MM.1S (cell line): ENCODE measurements at regions not wholly inside any gene's neighbourhood (a gene's known extent, or its start where the extent isn't known, plus 50 kb on each side); places are given as distances from the start of the nearest gene placed in this dataset.

ENCODE experiments used
- DNase-seq: peaks from one replicate; pipeline ENCODE4 v3.0.0-alpha.2; 2015
- H2AFZ ChIP-seq: fragments of 300-600 bp; sonication (generic); 2 replicates; pipeline ENCODE4 v1.6.0; 2016; ENCODE audit warnings: antibody characterized with exemption, low read length
- H3F3A ChIP-seq: fragments of 300-600 bp; sonication (generic); 2 replicates; pipeline ENCODE4 v1.6.1; 2016; ENCODE audit warnings: mild to moderate bottlenecking, antibody characterized with exemption, low read length, moderate library complexity, mixed read lengths; ENCODE audit not compliant: insufficient read depth
- H3K27ac ChIP-seq: fragments of 300-600 bp; sonication (generic); 2 replicates; pipeline ENCODE4 v1.5.1; 2016; ENCODE audit warnings: mild to moderate bottlenecking, low read length
- H3K27me3 ChIP-seq: fragments of 300-600 bp; sonication (generic); replicated peaks from 2 replicates; pipeline ENCODE4 v1.6.0; 2016; ENCODE audit warnings: low read length; ENCODE audit not compliant: insufficient read depth
- H3K36me3 ChIP-seq: fragments of 300-600 bp; sonication (generic); replicated peaks from 2 replicates; pipeline ENCODE4 v1.6.1; 2016; ENCODE audit warnings: mild to moderate bottlenecking, low read length, mixed read lengths; ENCODE audit not compliant: insufficient read depth
- H3K4me1 ChIP-seq: fragments of 300-600 bp; sonication (generic); 2 replicates; pipeline ENCODE4 v1.6.1; 2016; ENCODE audit warnings: low read length, mixed read lengths
- H3K4me2 ChIP-seq: fragments of 300-600 bp; sonication (generic); 2 replicates; pipeline ENCODE4 v1.6.0; 2016; ENCODE audit warnings: low read depth, low read length
- H3K4me3 ChIP-seq: fragments of 300-600 bp; sonication (generic); 2 replicates; pipeline ENCODE4 v1.5.1; 2016; ENCODE audit warnings: low read length, mixed read lengths
- H3K79me2 ChIP-seq: fragments of 300-600 bp; sonication (generic); 2 replicates; pipeline ENCODE4 v1.6.1; 2016; ENCODE audit warnings: mixed run types, low read length, mixed read lengths
- H3K9ac ChIP-seq: fragments of 300-600 bp; sonication (generic); 2 replicates; pipeline ENCODE4 v1.6.1; 2016; ENCODE audit warnings: low read length, mixed read lengths
- H3K9me2 ChIP-seq: fragments of 300-600 bp; sonication (generic); replicated peaks from 2 replicates; pipeline ENCODE4 v1.6.1; 2016; ENCODE audit warnings: mild to moderate bottlenecking, low read length, mixed read lengths; ENCODE audit not compliant: insufficient read depth
- H3K9me3 ChIP-seq: fragments of 300-600 bp; sonication (generic); replicated peaks from 2 replicates; pipeline ENCODE4 v1.6.1; 2016; ENCODE audit warnings: mild to moderate bottlenecking, low read length, mixed read lengths; ENCODE audit not compliant: insufficient read depth
- H4K20me1 ChIP-seq: fragments of 300-600 bp; sonication (generic); 2 replicates; pipeline ENCODE4 v1.6.1; 2016; ENCODE audit warnings: mild to moderate bottlenecking, low read length, moderate library complexity, mixed read lengths; ENCODE audit not compliant: insufficient read depth
- EZH2 ChIP-seq: fragments of 300-600 bp; sonication (generic); optimal IDR thresholded peaks from 2 replicates; pipeline ENCODE3; 2017; ENCODE audit warnings: low read depth, mild to moderate bottlenecking, antibody characterized with exemption, low read length, mixed read lengths
- EZH2phosphoT487 ChIP-seq: fragments of 300-600 bp; sonication (generic); IDR thresholded peaks from 2 replicates; pipeline ENCODE4 v1.6.1; 2018; ENCODE audit warnings: antibody characterized with exemption, low read length
- TF ChIP-seq, protein P1 (sequence below): fragments of 300-600 bp; sonication (generic); IDR thresholded peaks from 2 replicates; pipeline ENCODE4 v1.5.1; 2016; ENCODE audit warnings: antibody characterized with exemption, low read length, mixed read lengths

DNA sequence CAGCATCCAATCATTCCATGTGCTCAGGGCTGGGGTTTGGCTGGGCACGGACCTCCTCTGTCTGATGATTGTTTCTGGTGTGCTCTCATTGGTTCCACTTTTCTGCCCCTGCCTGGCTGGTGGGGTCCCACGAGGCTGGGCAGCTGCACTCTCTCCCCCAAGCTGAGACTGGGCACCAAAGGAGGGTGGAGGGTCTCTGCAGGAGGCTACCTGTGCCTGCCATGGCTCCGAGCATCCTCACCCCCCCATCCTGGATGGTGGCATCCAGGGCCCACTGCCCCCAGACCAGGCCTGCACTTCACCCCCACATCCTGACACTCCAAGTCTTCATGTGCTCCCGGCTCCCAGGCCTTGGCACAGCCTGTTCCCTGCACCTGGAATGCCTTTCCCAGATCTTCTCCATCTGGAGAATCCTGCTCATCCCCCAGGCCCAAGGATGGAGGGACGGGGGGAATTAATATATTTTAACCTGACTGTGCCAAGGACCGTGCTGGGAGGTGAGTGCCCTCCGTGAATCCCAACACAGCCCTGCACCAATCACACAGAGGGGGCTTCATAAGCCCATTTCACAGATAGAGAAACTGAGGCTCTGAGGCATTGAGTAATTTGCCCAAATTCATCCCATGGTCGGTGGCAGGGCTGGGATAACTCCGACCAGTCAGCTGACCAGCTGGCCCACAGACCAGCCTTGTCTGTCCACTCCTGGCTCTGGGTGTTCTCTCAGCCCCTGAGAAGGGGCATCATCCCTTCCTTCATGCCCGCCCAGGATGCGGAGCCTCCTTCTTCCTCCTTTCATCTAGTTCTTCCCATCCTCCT lies 403.4 kb downstream of the MATN1 start:
- Histone ChIP-seq H3K4me1 (no peaks in the 10 kb centered on the region), H3K4me2 (no peak overlapping the region), H4K20me1 (no peaks in the 10 kb centered on the region)

DNA sequence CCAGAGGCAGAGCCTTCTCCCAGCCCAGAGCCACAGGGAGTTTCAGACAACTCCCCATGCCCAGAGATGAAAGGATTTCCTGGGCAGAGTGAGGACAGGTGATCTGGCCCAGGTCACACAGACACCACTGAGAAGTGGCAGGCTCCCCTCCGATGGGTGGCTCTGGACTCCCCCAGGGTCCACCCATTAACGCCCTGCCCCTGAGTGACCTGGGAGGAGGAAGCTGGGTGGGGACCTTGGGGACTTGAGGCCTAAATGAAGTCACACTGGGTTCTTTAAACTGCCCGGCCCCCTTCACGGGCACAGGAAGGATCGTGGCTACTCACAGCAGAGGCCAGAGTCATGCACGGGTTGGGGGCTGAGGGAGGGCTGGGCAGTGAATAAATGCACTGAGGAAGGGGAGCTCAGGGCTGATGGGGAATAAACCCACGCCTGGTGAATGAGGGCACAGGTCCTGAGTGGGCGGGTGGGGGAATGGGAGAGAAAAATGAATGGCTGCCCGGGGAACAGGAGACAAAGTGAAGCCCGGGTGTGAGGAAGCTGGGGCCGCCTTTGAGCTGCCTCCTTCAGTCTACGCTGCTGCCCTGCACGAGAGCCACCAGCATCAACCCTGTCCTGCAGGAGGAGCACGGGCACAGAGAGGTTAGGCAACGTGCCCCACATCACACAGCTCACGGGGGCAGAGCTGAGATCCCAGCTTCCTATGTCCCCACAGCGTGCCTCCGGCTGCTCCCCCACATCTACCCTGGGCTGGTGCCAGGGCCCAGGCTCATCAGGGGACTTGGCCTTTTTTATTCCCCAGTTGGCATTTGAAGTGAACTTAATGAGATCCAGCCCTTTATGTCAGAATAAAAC lies 404.3 kb downstream of the MATN1 start:
- Histone ChIP-seq H3K4me2 (no peak overlapping the region), H4K20me1 (no peaks in the 10 kb centered on the region), H3K9me2 (no peaks in the 10 kb centered on the region), H3K4me3 (no peak overlapping the region), H2AFZ (no peak overlapping the region), H3K79me2 (no peaks in the 10 kb centered on the region), H3F3A (no peaks in the 10 kb centered on the region), H3K36me3 (no peaks in the 10 kb centered on the region), H3K9ac (no peak overlapping the region), H3K9me3 (no peaks in the 10 kb centered on the region), H3K27ac (no peak overlapping the region), H3K27me3 (peaks cover 96% of the 10 kb centered on the region), H3K4me1 (no peaks in the 10 kb centered on the region)
- TF ChIP-seq, protein P1, sequence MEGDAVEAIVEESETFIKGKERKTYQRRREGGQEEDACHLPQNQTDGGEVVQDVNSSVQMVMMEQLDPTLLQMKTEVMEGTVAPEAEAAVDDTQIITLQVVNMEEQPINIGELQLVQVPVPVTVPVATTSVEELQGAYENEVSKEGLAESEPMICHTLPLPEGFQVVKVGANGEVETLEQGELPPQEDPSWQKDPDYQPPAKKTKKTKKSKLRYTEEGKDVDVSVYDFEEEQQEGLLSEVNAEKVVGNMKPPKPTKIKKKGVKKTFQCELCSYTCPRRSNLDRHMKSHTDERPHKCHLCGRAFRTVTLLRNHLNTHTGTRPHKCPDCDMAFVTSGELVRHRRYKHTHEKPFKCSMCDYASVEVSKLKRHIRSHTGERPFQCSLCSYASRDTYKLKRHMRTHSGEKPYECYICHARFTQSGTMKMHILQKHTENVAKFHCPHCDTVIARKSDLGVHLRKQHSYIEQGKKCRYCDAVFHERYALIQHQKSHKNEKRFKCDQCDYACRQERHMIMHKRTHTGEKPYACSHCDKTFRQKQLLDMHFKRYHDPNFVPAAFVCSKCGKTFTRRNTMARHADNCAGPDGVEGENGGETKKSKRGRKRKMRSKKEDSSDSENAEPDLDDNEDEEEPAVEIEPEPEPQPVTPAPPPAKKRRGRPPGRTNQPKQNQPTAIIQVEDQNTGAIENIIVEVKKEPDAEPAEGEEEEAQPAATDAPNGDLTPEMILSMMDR = no peak
- TF ChIP-seq EZH2phosphoT487 (no peak), EZH2 (no peak)
- no peak for DNase-seq

More for the DNA sequence above, 403.4 kb downstream of the MATN1 start:
- no peak overlapping the region for H3K4me3 ChIP-seq
- H3K9me2 ChIP-seq = no peaks in the 10 kb centered on the region
- H3K27ac ChIP-seq = no peak overlapping the region
- H3K36me3 ChIP-seq = no peaks in the 10 kb centered on the region
- H3F3A ChIP-seq = no peaks in the 10 kb centered on the region
- no peaks in the 10 kb centered on the region for H3K9me3 ChIP-seq
- no peak overlapping the region for H2AFZ ChIP-seq
- H3K9ac ChIP-seq = no peak overlapping the region
- no peaks in the 10 kb centered on the region for H3K79me2 ChIP-seq
- peaks cover 95% of the 10 kb centered on the region for H3K27me3 ChIP-seq
- no peak for DNase-seq
- TF ChIP-seq EZH2phosphoT487 (no peak), EZH2 (no peak)
- TF ChIP-seq, protein P1 = no peak

DNA sequence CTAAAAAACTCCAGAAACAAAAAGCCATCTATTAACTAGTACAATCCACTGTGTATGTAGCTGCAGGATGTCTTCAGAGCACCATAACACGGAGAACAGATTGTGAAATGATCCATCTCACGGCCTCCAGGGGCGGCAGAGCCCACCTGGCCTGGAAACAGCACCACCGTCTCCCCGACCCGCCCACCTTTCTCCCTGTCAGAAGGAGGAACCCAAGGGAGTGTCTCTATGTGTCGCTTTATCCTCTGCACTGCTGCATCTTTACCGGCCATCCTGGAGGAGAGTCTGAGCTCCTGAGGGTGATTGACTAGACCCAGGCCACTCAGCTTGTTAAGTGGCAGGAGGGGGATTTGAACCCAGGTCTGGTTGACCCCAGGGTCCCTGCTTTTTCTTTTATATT lies 405.0 kb downstream of the MATN1 start:
- H3K9me3 ChIP-seq = no peaks in the 10 kb centered on the region
- H3K4me3 ChIP-seq = no peak overlapping the region
- no peak overlapping the region for H3K9ac ChIP-seq
- H4K20me1 ChIP-seq = no peaks in the 10 kb centered on the region
- no peak for DNase-seq
- H3K27me3 ChIP-seq = peaks cover 96% of the 10 kb centered on the region
- H2AFZ ChIP-seq = no peak overlapping the region
- no peaks in the 10 kb centered on the region for H3F3A ChIP-seq
- H3K27ac ChIP-seq = no peak overlapping the region
- no peaks in the 10 kb centered on the region for H3K79me2 ChIP-seq
- TF ChIP-seq, protein P1 = no peak
- no peak for TF ChIP-seq EZH2phosphoT487
- H3K4me2 ChIP-seq = no peak overlapping the region
- H3K36me3 ChIP-seq = no peaks in the 10 kb centered on the region
- H3K4me1 ChIP-seq = no peaks in the 10 kb centered on the region
- no peaks in the 10 kb centered on the region for H3K9me2 ChIP-seq
